GM21576 (cell line): ENCODE measurements at regions not wholly inside any gene's neighbourhood (a gene's known extent, or its start where the extent isn't known, plus 50 kb on each side); places are given as distances from the start of the nearest gene placed in this dataset.
"Not testable (repeated sequence)": the region's sequence is repeated elsewhere in the genome, so short reads cannot be mapped to it uniquely, and the experiment has no call there.

ENCODE experiments used
- ATAC-seq: cut with Tn5 transposase; IDR thresholded peaks from one replicate; pipeline ENCODE4 v1.9.1; 2021; ENCODE audit warnings: mild to moderate bottlenecking, moderate library complexity; ENCODE audit not compliant: unreplicated experiment

- no peak for ATAC-seq
Observed at GRCh38 chr3:35413483-35413882, 225.8 kb upstream of the ARPP21 start.

GRCh38 chr3:35417080-35417479 lies 222.2 kb upstream of the ARPP21 start:
- no peak for ATAC-seq

- no peak for ATAC-seq
Observed at GRCh38 chr3:35422101-35422500, 217.2 kb upstream of the ARPP21 start.

GRCh38 chr3:35422836-35423601 lies 216.3 kb upstream of the ARPP21 start:
- ATAC-seq = no peak

GRCh38 chr3:35426366-35426958 lies 212.9 kb upstream of the ARPP21 start:
- no peak for ATAC-seq

- no peak for ATAC-seq
Observed at GRCh38 chr3:35437381-35437780, 201.9 kb upstream of the ARPP21 start.

- no peak for ATAC-seq
Observed at GRCh38 chr3:35438101-35438500, 201.2 kb upstream of the ARPP21 start.

GRCh38 chr3:35439663-35440062 lies 199.7 kb upstream of the ARPP21 start:
- ATAC-seq = no peak

- no peak for ATAC-seq
Observed at GRCh38 chr3:35440826-35441225, 198.5 kb upstream of the ARPP21 start.

GRCh38 chr3:35446896-35447295 lies 192.4 kb upstream of the ARPP21 start:
- ATAC-seq = no peak

GRCh38 chr3:35448121-35448520 lies 191.2 kb upstream of the ARPP21 start:
- no peak for ATAC-seq

- no peak for ATAC-seq
Observed at GRCh38 chr3:35448681-35449080, 190.6 kb upstream of the ARPP21 start.

GRCh38 chr3:35454819-35455218 lies 184.5 kb upstream of the ARPP21 start:
- ATAC-seq = not testable (repeated sequence)

GRCh38 chr3:35473956-35474355 lies 165.4 kb upstream of the ARPP21 start:
- ATAC-seq = no peak

- not testable (repeated sequence) for ATAC-seq
Observed at GRCh38 chr3:35482566-35482965, 156.8 kb upstream of the ARPP21 start.

GRCh38 chr3:35483131-35483530 lies 156.2 kb upstream of the ARPP21 start:
- no peak for ATAC-seq

- no peak for ATAC-seq
Observed at GRCh38 chr3:35484929-35485530, 154.3 kb upstream of the ARPP21 start.

- ATAC-seq = no peak
Observed at GRCh38 chr3:35486295-35486694, 153.0 kb upstream of the ARPP21 start.

GRCh38 chr3:35487376-35487775 lies 151.9 kb upstream of the ARPP21 start:
- no peak for ATAC-seq

GRCh38 chr3:35488526-35488925 lies 150.8 kb upstream of the ARPP21 start:
- no peak for ATAC-seq

GRCh38 chr3:35492841-35493240 lies 146.5 kb upstream of the ARPP21 start:
- ATAC-seq = no peak

GRCh38 chr3:35498506-35499210 lies 140.7 kb upstream of the ARPP21 start:
- no peak for ATAC-seq
